NCI-H510A treated with DMSO at 0.1 percent for 48 hours (cell line): ENCODE measurements at regions not wholly inside any gene's neighbourhood (a gene's known extent, or its start where the extent isn't known, plus 50 kb on each side); places are given as distances from the start of the nearest gene placed in this dataset.

Source experiments
- DNase-seq: peaks from one replicate; lab custom pipeline; 2025; lab: John Stamatoyannopoulos, UW

DNA sequence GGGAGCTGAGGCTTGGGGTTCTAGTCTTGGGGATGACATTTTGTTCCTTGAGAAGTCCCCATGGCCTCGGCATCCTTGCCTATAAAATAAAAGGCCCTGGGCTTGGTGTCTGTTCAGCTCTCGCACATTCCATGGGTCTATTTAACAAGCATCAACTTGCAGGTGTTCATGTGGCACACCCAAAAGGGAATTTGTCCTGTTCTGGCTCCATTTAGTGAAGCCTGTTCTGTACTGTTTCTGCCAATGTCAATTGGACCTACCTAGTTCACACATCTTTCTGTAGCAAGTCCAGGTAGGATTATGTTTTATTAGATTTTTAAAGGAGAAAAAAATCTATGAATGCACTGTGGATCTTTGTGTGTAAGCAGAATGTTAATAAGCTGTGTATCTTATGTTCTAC lies 262.0 kb downstream of the HIVEP2 start:
- DNase-seq: no peak

DNA sequence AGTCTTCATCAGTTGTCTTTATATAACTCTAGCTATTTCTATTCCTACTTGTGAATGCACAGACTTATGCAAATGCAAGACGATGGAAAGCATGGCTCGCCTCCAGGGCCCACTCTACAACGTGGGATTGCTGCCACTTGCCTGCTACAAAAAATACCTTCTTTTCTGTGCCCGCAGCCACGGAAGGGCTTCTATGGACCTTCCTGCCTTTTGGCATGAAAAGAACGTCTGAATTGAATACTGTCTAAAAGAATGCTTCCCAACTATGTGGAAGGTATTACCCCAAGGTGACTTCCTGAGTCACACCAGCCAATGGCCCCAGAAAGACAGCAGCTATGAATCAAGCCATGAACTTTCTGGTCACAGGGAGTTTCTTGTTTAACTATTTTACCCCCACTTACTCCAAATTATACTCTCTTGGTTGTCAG lies 261.2 kb downstream of the HIVEP2 start:
- no peak for DNase-seq

DNA sequence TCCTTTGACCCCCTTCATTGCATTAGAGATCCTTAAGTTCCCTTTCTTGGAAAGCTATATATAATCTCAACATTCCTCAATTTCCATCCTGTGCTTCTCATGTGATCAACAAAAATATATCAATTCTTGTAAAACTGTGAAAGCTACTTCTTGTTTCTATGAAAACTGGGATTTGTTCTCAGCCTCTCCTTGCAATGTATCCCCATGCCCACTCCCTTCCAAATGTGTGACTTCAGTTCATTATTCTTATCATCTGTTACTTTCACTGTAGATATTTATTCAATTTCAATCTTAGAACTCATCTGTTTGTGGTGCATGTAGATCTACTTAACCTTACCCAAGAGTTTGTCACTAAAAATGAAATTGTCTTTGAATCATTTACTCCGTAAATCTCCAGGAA lies 260.6 kb downstream of the HIVEP2 start:
- DNase-seq: no peak

DNA sequence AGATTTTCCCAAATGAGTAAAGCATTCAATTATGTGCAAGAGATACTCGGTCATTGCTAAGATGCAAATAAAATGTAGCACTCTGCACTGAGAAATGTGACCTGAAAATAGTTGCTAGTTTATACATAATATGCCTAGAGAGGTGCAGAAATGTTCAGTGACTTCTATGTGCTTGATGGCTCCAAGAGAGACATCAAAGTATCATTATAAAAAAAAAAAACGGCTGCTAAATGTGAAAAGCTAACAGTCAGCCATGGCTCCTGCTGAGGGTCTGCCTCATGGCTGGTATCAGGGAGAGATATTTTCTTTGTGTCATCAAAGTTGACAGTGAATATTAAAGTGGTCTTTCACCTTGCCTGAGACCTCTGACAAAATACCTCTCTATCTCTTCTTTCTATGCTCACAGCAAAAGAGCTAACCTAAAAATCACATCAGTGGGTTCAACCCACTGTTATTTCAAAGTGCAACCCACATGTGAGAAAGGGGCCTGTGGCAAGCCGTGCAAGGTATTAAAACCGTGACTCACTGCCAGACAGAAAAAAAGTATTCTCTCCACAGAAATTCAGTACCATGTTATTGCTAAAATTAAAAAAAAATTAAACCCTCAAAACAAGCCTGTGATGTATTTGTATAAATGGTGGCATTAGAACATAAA lies 259.0 kb downstream of the HIVEP2 start:
- no peak for DNase-seq

DNA sequence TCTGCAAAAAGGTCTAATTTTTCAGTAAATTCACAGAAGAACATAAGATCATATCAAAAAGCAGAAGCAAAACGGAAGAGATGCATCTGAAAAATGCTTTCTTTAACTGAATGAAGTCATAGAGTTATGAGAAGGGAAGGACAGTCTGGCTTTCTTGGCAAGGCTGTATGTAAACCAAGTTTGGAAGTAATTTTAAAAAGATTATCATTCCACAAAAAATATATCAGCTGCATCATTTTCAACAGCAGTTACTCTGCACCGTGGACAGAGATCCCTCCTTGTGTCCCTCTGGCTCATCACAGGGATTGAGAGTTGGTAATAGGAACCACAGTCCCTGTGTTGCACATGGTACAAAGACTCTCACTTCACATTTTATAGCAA lies 258.5 kb downstream of the HIVEP2 start:
- no peak for DNase-seq

DNA sequence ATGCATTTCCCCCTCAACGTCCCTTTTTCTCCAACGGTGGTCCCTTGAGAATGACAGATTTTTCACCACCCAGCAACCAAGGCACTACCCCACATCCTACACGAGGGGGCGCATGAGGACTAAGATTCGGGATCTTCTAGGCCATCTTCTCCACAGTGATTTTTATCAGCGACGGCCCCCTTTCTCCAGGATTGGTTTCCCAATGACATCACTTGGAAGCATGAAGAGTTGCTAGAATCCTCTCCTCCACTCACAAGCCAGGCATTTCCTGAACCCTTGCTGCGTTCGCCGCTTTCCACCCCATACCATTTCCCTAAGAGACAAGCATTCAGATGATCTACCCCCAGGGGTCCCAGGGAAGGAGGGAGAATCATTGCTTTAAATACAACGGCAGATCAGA lies 252.0 kb downstream of the HIVEP2 start:
- DNase-seq: peak; percentile 33

DNA sequence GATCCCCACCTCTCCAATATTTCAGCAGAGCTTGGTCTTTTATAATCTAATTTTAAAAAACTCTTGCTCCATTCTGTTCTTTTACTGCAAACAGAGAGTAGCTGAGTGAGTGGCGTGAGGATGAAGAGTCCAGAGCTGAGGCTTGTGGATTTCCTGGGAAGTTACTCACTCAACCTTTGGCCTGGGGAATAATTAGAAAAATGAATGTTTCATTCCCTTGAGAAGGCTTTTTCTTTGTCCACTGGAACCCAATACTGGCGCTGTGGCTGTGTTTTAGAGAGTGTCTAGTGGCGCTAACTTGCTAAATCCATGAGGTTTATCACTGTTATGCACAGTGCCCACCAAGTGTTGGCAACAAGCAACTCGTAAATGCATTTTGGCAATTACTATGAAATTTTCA lies 251.5 kb downstream of the HIVEP2 start:
- no peak for DNase-seq

DNA sequence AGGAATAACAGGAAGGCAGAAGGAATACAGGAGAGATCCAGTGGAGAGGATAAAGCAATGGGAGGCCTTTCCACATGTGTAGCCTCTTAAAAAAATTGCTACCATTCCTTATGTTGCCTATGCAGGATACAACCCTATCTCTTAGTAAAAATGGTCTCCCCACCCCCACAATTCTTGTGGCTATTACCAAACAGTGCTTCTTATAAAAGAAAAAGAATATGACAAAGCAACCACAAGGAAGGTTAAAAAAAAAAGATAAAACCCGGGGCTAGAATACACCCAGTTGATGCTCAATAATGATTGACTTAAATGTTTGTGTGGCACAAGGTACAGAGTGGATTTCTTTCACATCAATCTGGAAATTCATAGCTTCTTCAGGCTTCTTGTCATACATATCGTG lies 250.9 kb downstream of the HIVEP2 start:
- DNase-seq: no peak

DNA sequence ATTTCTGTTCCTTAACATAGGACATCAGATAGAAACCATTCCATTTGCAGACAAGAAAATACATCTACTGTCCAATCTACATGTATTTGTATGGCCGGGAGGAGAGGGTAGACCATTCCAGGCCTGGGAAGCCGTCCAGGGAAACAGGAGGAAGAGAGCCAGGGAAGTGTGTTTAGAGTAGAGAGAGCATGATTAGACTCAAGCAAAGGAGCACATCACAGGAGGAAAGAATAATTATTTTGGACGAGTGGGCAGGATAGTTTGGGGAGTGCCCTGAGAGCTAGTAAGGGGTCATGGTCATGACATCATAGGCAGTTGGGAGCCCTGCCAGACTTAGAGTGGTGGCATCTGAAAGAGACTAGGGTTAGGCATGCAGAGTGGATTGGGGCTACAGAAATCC lies 250.0 kb downstream of the HIVEP2 start:
- no peak for DNase-seq

DNA sequence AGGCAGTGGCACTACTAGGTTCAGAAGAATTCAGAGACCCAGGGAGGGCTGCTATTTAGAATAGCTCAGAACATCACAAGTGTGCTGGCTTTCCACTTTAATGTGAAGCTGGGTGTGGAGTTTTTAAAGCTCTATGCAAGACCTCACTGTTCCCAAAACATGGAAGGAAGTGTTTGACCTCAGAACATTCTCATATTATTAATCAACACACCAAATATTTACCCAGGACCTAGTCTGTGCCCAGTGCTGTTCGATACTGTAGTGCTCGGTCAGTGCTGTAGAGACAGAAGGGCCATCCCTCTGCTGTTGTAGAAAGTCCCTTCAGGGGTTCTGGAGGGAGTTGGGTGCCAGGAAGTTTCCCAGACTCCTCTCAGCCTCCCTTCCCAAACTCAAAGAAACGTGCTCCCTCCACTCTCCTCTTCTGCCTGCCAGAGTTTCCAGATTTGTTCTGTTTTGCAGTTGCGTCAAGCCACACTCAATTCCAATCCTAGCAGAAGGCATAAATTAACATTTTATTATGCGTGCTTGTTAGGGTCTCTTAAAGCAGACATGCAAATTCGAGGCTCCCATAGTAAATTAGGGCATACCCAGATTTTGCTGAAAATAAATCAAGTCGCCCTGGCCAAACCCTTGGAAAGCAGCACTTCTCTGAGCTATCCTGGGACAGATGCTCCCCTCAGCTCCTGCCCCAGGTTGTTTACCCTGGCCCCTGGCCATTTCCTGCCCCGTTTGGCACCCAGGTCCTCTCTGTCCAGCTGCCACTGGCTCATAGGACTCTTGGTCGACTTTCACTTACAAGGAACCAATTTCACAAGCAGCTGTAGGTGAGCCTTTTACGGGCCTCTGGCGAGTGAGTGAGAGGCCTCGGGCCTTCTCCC lies 248.6 kb downstream of the HIVEP2 start:
- no peak for DNase-seq

DNA sequence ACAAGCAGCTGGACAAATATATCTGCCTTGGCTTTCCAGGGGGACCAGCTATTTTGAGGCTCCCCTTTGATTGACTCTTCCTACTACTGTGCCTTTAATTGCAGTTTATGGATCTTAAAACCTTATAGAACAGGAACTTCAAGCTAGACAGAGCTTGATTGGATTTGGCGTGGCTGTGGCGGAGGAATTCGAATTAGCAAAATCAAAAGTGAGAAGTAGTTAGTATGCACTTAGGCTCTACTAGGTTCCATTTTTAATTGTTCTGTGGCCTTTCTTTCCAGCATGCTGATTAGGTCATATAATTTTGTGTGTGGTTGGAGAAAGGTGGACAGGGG lies 248.0 kb downstream of the HIVEP2 start:
- no peak for DNase-seq

DNA sequence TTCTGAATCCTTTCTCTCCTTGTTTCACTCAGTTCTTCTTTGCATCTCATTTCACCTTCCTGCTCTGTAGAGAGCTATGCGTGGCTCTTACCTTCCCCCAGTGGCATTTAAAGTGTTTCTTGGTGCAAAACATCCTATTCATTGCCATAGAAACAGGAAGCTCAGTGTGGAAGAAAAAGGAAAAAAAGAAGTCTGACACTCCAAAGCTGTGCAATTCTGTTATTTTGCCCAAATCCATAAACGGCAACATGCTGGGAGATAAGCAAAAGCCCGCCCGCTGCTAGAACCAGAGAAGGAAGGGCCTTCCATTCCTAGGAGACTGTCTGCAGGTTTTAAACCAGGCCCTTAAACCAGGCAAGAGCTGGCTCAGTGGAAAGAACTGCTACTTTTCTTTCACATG lies 247.1 kb downstream of the HIVEP2 start:
- DNase-seq: no peak

DNA sequence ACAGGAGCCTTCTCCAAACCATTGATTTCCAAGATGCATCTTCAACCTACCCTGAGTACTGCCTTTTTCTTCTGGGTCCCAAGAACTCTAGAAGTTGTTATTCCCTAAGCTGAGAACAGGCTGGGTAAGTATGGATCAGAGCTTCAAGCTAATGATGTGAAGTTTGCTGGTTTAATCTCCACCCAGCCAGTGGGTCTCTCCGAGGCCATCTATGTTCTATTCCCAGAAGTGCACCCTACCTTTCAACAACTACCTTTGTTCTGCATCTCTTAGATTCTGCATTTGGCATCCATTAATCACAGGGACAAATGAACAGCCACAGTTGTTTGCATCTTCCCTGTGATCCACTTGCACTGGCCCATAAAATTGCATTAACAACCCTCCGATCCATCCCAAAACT lies 246.2 kb downstream of the HIVEP2 start:
- no peak for DNase-seq

DNA sequence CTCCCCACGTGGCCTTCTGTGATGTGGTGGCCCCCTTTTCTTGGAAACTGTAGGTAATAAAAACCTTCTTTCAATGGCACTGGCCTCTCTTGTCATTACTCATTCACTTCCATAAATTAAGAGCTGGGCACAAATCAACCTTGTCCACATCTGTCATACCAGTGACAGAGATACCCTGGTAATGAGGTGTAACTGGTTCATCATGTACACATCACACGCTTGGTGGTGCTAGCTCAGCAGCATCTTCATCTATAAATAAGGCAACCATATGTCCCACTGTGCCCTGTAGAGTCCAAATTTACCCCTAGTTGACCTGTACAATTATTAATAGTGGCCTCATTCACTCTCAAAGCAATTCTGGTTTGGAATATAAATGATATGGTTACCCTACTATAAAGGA lies 245.6 kb downstream of the HIVEP2 start:
- DNase-seq: no peak

DNA sequence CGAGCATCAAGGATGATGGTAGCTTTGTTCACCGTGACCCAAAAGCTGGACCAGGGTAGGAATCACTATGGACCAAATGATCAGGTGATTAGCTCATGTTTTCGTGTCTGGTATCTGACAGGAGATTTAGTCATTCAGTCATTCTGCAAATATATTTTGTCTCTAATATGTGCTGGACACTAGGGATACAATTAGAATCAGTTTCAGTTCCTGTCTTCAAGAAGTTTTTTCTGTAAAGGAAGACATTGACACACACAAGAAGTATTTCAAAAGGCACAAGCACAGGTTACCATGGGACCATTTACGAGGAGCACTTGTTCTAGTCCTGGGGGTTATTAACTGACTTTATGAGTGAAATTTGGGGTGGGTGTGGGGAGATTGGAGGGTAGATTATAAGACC lies 244.9 kb downstream of the HIVEP2 start:
- no peak for DNase-seq

DNA sequence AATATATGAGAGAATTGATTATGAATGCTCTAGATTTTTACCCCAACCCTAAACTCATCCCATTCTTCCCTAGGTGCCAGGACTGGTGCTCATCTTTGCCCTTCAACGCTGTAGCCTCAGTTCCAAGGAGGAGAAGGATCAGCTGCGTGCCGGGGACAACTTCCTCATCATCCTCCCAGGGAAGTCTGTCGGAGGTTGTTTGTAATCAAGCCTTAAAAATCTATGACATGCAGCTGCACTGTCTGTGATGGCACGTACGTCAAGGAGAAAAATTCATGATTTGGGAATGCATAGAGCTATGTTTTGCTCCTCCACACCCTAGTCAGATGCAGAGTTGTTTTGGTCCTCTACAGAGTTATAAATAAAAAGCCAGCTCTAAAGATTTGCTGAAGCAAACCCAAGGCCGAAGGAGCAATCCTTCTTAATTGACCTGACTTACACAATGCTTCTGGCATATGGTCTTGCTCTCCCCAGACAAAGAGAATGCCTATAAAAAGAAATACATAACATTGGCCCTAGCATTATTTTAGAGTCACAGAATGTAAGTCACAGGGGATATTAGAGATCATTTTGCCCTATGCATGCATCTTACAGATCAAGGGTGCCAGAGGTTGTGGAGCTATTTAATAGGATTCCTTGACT lies 244.2 kb downstream of the HIVEP2 start:
- no peak for DNase-seq
